IMR-90 (cell line): ENCODE measurements at regions not wholly inside any gene's neighbourhood (a gene's known extent, or its start where the extent isn't known, plus 50 kb on each side); places are given as distances from the start of the nearest gene placed in this dataset.

ENCODE experiments used
- ATAC-seq: fragments of 200-7000 bp; cut with Tn5 transposase; 2 replicates; pipeline ENCODE4 v1.9.1; 2020; ENCODE audit warnings: low read depth, mild to moderate bottlenecking, moderate library complexity
- BruUV-seq: library from RNA; stranded (reverse); fragments of 400-500 nt; replicated peaks from 2 replicates; lab custom pipeline; 2021; lab: Mats Ljungman, UMichigan
- CTCF ChIA-PET: fragments of 300-600 bp; formaldehyde crosslinking; extraction: SDS; loops from one replicate; lab custom pipeline; 2021; ENCODE audit warnings: antibody characterized with exemption; lab: Yijun Ruan, JAX
- POLR2A ChIA-PET: fragments of 300-600 bp; sonication (Branson Sonifier 250); formaldehyde crosslinking; loops from one replicate; lab custom pipeline; 2022; ENCODE audit warnings: antibody characterized with exemption; ENCODE audit not compliant: unreplicated experiment; lab: Charles Lee
- DNase-seq: peaks from one replicate; pipeline ENCODE4 v3.0.0; 2013
- H2AFZ ChIP-seq: replicated peaks from 2 replicates; pipeline ENCODE3; 2013; ENCODE audit warnings: low read length, mild to moderate bottlenecking; ENCODE audit not compliant: poor library complexity
- H2AK5ac ChIP-seq: 2 replicates; pipeline ENCODE4 v1.6.1; 2013; ENCODE audit warnings: low read depth, low read length, inconsistent platforms
- H2AK9ac ChIP-seq: replicated peaks from 2 replicates; pipeline ENCODE3; 2013; ENCODE audit warnings: mild to moderate bottlenecking, low read depth, low read length, moderate library complexity; ENCODE audit not compliant: poor library complexity
- H2BK120ac ChIP-seq: 2 replicates; pipeline ENCODE4 v1.6.1; 2013; ENCODE audit warnings: low read depth, low read length, inconsistent platforms
- H2BK15ac ChIP-seq: 3 replicates; pipeline ENCODE4 v1.6.1; 2013; ENCODE audit warnings: low read depth, low read length, inconsistent platforms
- H2BK20ac ChIP-seq: 2 replicates; pipeline ENCODE4 v1.6.1; 2013; ENCODE audit warnings: low read depth, mild to moderate bottlenecking, inconsistent platforms, low read length, moderate library complexity
- H2BK5ac ChIP-seq: 2 replicates; pipeline ENCODE4 v1.6.1; 2013; ENCODE audit warnings: mild to moderate bottlenecking, low read depth, low read length, inconsistent platforms; ENCODE audit not compliant: poor library complexity, severe bottlenecking
- H3K14ac ChIP-seq: replicated peaks from 2 replicates; pipeline ENCODE4 v1.6.1; 2013; ENCODE audit warnings: low read depth, low read length, inconsistent platforms
- H3K18ac ChIP-seq: 2 replicates; pipeline ENCODE4 v1.6.1; 2013; ENCODE audit warnings: low read depth, low read length, control low read depth
- H3K23ac ChIP-seq: 2 replicates; pipeline ENCODE4 v1.6.1; 2013; ENCODE audit warnings: low read depth, low read length, inconsistent platforms
- H3K27ac ChIP-seq: 2 replicates; pipeline ENCODE4 v1.5.1; 2013; ENCODE audit warnings: mild to moderate bottlenecking, control low read depth, low read length; ENCODE audit not compliant: insufficient read depth
- H3K27me3 ChIP-seq: 2 replicates; pipeline ENCODE4 v1.6.1; 2013; ENCODE audit warnings: low read length; ENCODE audit not compliant: control insufficient read depth, insufficient read depth
- H3K36me3 ChIP-seq: 2 replicates; pipeline ENCODE4 v1.6.1; 2013; ENCODE audit warnings: low read length, mixed read lengths; ENCODE audit not compliant: control insufficient read depth, insufficient read depth
- H3K4ac ChIP-seq: 2 replicates; pipeline ENCODE4 v1.6.1; 2013; ENCODE audit warnings: low read depth, low read length, inconsistent platforms
- H3K4me1 ChIP-seq: 2 replicates; pipeline ENCODE4 v1.6.1; 2013; ENCODE audit warnings: low read length, mixed read lengths; ENCODE audit not compliant: control insufficient read depth, insufficient read depth
- H3K4me2 ChIP-seq: 2 replicates; pipeline ENCODE4 v1.6.1; 2013; ENCODE audit warnings: low read depth, mild to moderate bottlenecking, control low read depth, low read length, moderate library complexity
- H3K4me3 ChIP-seq: 2 replicates; pipeline ENCODE4 v1.5.1; 2013; ENCODE audit warnings: low read depth, mild to moderate bottlenecking, control low read depth, low read length, moderate library complexity; ENCODE audit not compliant: insufficient read depth
- H3K56ac ChIP-seq: 2 replicates; pipeline ENCODE4 v1.6.1; 2013; ENCODE audit warnings: low read length, inconsistent platforms; ENCODE audit not compliant: insufficient read depth; ENCODE audit errors: extremely low read depth
- H3K79me1 ChIP-seq, 2 experiments: 2 replicates each; pipeline ENCODE4 v1.6.1; 2013; ENCODE audit warnings: low read length in 2 of 2, inconsistent platforms in 1 of 2, low read depth in 1 of 2
- H3K9ac ChIP-seq: 2 replicates; pipeline ENCODE4 v1.6.1; 2013; ENCODE audit warnings: low read depth, low read length, control low read depth
- H3K9me1 ChIP-seq: 2 replicates; pipeline ENCODE4 v1.6.1; 2013; ENCODE audit warnings: low read length, inconsistent platforms; ENCODE audit not compliant: insufficient read depth
- H3K9me3 ChIP-seq: 2 replicates; pipeline ENCODE4 v1.6.1; 2013; ENCODE audit warnings: low read length; ENCODE audit not compliant: control insufficient read depth, insufficient read depth
- H4K20me1 ChIP-seq: 2 replicates; pipeline ENCODE4 v1.6.1; 2013; ENCODE audit warnings: low read length, inconsistent platforms; ENCODE audit not compliant: insufficient read depth
- H4K5ac ChIP-seq: 2 replicates; pipeline ENCODE4 v1.6.1; 2013; ENCODE audit warnings: mild to moderate bottlenecking, low read depth, low read length, control low read depth
- H4K8ac ChIP-seq, 2 experiments: 2 replicates each; pipeline ENCODE4 v1.6.1; 2013; ENCODE audit warnings: low read depth in 2 of 2, low read length in 2 of 2, control low read depth in 1 of 2, inconsistent platforms in 1 of 2
- H4K91ac ChIP-seq: 2 replicates; pipeline ENCODE4 v1.6.1; 2013; ENCODE audit warnings: low read depth, low read length, inconsistent platforms; ENCODE audit not compliant: insufficient read depth
- BHLHE40 ChIP-seq: fragments of 150-350 bp; IDR thresholded peaks from 2 replicates; pipeline ENCODE4 v1.6.1; 2016; ENCODE audit warnings: mild to moderate bottlenecking, low read depth, low read length
- CEBPB ChIP-seq: IDR thresholded peaks from 2 replicates; pipeline ENCODE4 v1.6.1; 2012; ENCODE audit warnings: low read depth, low read length, improper control_type of control experiment
- CHD1 ChIP-seq: IDR thresholded peaks from 2 replicates; pipeline ENCODE4 v1.6.1; 2012; ENCODE audit warnings: low read depth, low read length, improper control_type of control experiment
- FOS ChIP-seq: fragments of 150-350 bp; IDR thresholded peaks from 2 replicates; pipeline ENCODE4 v1.6.1; 2016; ENCODE audit warnings: low read depth, low read length
- MAFK ChIP-seq: IDR thresholded peaks from 2 replicates; pipeline ENCODE4 v1.6.1; 2012; ENCODE audit warnings: low read depth, low read length, improper control_type of control experiment
- MAZ ChIP-seq: IDR thresholded peaks from 2 replicates; pipeline ENCODE4 v1.6.1; 2012; ENCODE audit warnings: low read depth, mild to moderate bottlenecking, low read length, improper control_type of control experiment, moderate library complexity, borderline replicate concordance
- MXI1 ChIP-seq: IDR thresholded peaks from 2 replicates; pipeline ENCODE4 v1.6.1; 2012; ENCODE audit warnings: low read depth, mild to moderate bottlenecking, low read length, moderate library complexity, borderline replicate concordance
- NFE2L2 ChIP-seq: fragments of 150-350 bp; IDR thresholded peaks from 2 replicates; pipeline ENCODE4 v1.6.1; 2016; ENCODE audit warnings: low read depth, mild to moderate bottlenecking, low read length
- POLR2A ChIP-seq: IDR thresholded peaks from 2 replicates; pipeline ENCODE4 v1.6.1; 2012; ENCODE audit warnings: mild to moderate bottlenecking, low read depth, low read length
- RCOR1 ChIP-seq: IDR thresholded peaks from 2 replicates; pipeline ENCODE4 v1.6.1; 2012; ENCODE audit warnings: mild to moderate bottlenecking, low read length, improper control_type of control experiment; ENCODE audit not compliant: insufficient replicate concordance
- RFX5 ChIP-seq: IDR thresholded peaks from 2 replicates; pipeline ENCODE4 v1.8.0; 2012; ENCODE audit warnings: low read depth, mild to moderate bottlenecking, low read length, moderate library complexity
- SMC3 ChIP-seq: fragments of 150-350 bp; IDR thresholded peaks from 2 replicates; pipeline ENCODE4 v1.6.1; 2016; ENCODE audit warnings: low read depth, mild to moderate bottlenecking, antibody characterized with exemption, low read length, moderate library complexity
- WGBS, 2 experiments: methylation state at CpG; one replicate each; pipeline versions ENCODE4 v1.1.5 to v1.1.7; 2013; ENCODE audit warnings: missing lambda C conversion rate in 2 of 2; ENCODE audit not compliant: insufficient read length in 1 of 2; ENCODE audit errors: extremely low coverage in 2 of 2; 5-methylcytosine and 5-hydroxymethylcytosine counted together
- dilution Hi-C: fragments of 300-500 bp; cut with HindIII; formaldehyde crosslinking; loops from one replicate; pipeline ENCODE4 v1.14.3; 2018; ENCODE audit warnings: low sequenced_read_pairs; ENCODE audit not compliant: unreplicated experiment
- in situ Hi-C: fragments of 300-500 bp; cut with MboI; formaldehyde crosslinking; loops from 3 replicates; pipeline ENCODE4 v1.14.3; 2019; ENCODE audit warnings: low sequenced_read_pairs, inconsistent platforms, mixed read lengths
- intact Hi-C: fragments of 100-400 bp; cut with micrococcal nuclease; formaldehyde crosslinking; loops from 2 replicates; pipeline ENCODE4 v1.10.0; 2022
- TF ChIP-seq, protein P1 (sequence below): fragments of 150-350 bp; IDR thresholded peaks from 2 replicates; pipeline ENCODE4 v1.6.1; 2017; ENCODE audit warnings: mild to moderate bottlenecking, antibody characterized with exemption, low read length, low read depth
- TF ChIP-seq, protein P2 (sequence below): conservative IDR thresholded peaks from 2 replicates; pipeline ENCODE4 v1.5.1; 2012; ENCODE audit warnings: mild to moderate bottlenecking, low read depth, low read length, improper control_type of control experiment
- TF ChIP-seq, protein P3 (sequence below): fragments of 150-350 bp; IDR thresholded peaks from 2 replicates; pipeline ENCODE4 v1.6.1; 2016; ENCODE audit warnings: low read depth, mild to moderate bottlenecking, low read length, moderate library complexity, borderline replicate concordance

DNA sequence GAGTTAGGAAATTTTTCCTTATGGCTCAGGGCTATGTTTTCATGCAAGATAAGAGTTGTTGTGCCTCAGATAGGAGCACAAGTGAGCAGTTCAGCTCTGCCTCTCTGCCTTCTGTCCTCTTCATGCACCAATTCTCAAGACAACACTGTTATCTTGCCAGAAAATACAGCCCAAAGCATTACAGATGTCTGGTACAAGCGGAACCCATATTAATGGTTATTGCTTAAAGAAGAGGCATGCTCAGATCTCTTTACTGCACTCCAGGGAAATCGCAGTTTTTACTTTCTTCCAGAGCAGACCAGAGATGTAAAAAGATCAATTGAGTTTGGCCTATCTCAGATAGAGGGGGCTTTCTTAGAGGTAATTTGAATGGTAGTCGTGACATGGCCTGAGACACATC, 361.6 kb upstream of the WWC1 start:
- Histone ChIP-seq H2BK120ac (no peak overlapping the region), H3K4me1 (no peaks in the 10 kb centered on the region), H3K36me3 (no peaks in the 10 kb centered on the region), H4K20me1 (no peaks in the 10 kb centered on the region), H2BK5ac (no peak overlapping the region), H2AFZ (no peak overlapping the region), H3K9me1 (no peaks in the 10 kb centered on the region), H3K4me3 (no peak overlapping the region), H3K4ac (no peak overlapping the region), H2BK20ac (no peak overlapping the region), H2AK5ac (no peak overlapping the region), H3K27ac (no peak overlapping the region), H3K9me3 (no peaks in the 10 kb centered on the region), H4K91ac (no peak overlapping the region), H3K9ac (no peak overlapping the region), H4K5ac (no peak overlapping the region), H3K14ac (no peak overlapping the region), H3K27me3 (no peaks in the 10 kb centered on the region), H4K8ac (no peak overlapping the region), H3K4me2 (no peak overlapping the region), H3K18ac (no peak overlapping the region), H2BK15ac (no peak overlapping the region), H3K56ac (no peak overlapping the region), H2AK9ac (no peak overlapping the region), H3K79me1 (no peaks in the 10 kb centered on the region), H3K23ac (no peak overlapping the region)
- CTCF ChIA-PET: interaction anchor here (0.6 kb wide), 1 partner anchor 267 kb away, joined by 3 read pairs; no protein-coding TSS in a partner anchor
- DNase-seq (no peak), ATAC-seq (no peak)
- dilution Hi-C loops (no loop called here), in situ Hi-C loops (no loop called here), intact Hi-C loops (no loop called here)
- no CpG with 5 or more reads among the region's 3 CpGs for WGBS, 2 experiments
- no TSS peak for BruUV-seq
- POLR2A ChIA-PET: no interaction called here
- TF ChIP-seq MAFK: no peak
- no peak for TF ChIP-seq RFX5
- TF ChIP-seq MXI1: no peak
- no peak for TF ChIP-seq CEBPB
- TF ChIP-seq BHLHE40: no peak
- TF ChIP-seq SMC3: no peak
- no peak for TF ChIP-seq FOS
- TF ChIP-seq RCOR1: no peak
- TF ChIP-seq, protein P1, sequence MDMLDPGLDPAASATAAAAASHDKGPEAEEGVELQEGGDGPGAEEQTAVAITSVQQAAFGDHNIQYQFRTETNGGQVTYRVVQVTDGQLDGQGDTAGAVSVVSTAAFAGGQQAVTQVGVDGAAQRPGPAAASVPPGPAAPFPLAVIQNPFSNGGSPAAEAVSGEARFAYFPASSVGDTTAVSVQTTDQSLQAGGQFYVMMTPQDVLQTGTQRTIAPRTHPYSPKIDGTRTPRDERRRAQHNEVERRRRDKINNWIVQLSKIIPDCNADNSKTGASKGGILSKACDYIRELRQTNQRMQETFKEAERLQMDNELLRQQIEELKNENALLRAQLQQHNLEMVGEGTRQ: no peak
- TF ChIP-seq, protein P2, sequence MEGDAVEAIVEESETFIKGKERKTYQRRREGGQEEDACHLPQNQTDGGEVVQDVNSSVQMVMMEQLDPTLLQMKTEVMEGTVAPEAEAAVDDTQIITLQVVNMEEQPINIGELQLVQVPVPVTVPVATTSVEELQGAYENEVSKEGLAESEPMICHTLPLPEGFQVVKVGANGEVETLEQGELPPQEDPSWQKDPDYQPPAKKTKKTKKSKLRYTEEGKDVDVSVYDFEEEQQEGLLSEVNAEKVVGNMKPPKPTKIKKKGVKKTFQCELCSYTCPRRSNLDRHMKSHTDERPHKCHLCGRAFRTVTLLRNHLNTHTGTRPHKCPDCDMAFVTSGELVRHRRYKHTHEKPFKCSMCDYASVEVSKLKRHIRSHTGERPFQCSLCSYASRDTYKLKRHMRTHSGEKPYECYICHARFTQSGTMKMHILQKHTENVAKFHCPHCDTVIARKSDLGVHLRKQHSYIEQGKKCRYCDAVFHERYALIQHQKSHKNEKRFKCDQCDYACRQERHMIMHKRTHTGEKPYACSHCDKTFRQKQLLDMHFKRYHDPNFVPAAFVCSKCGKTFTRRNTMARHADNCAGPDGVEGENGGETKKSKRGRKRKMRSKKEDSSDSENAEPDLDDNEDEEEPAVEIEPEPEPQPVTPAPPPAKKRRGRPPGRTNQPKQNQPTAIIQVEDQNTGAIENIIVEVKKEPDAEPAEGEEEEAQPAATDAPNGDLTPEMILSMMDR: no peak
- no peak for TF ChIP-seq NFE2L2
- no peak for TF ChIP-seq POLR2A
- TF ChIP-seq MAZ: no peak
- no peak for TF ChIP-seq CHD1
- TF ChIP-seq, protein P3, sequence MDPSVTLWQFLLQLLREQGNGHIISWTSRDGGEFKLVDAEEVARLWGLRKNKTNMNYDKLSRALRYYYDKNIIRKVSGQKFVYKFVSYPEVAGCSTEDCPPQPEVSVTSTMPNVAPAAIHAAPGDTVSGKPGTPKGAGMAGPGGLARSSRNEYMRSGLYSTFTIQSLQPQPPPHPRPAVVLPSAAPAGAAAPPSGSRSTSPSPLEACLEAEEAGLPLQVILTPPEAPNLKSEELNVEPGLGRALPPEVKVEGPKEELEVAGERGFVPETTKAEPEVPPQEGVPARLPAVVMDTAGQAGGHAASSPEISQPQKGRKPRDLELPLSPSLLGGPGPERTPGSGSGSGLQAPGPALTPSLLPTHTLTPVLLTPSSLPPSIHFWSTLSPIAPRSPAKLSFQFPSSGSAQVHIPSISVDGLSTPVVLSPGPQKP: no peak
